DOHH2 (cell line): ENCODE measurements at regions not wholly inside any gene's neighbourhood (a gene's known extent, or its start where the extent isn't known, plus 50 kb on each side); places are given as distances from the start of the nearest gene placed in this dataset.

Experiments used
- H3F3A ChIP-seq: fragments of 200-600 bp; sonication (generic), shearing (Covaris generic); 2 replicates; pipeline ENCODE4 v1.6.0; 2016; ENCODE audit warnings: antibody characterized with exemption, mild to moderate bottlenecking; ENCODE audit not compliant: control insufficient read depth, insufficient read depth
- H3K27ac ChIP-seq: fragments of 200-600 bp; sonication (generic); 2 replicates; pipeline ENCODE4 v1.5.1; 2014; ENCODE audit warnings: low read depth, mild to moderate bottlenecking, low read length, moderate library complexity
- H3K27me3 ChIP-seq: fragments of 200-600 bp; sonication (generic); 2 replicates; pipeline ENCODE4 v1.6.1; 2014; ENCODE audit warnings: mild to moderate bottlenecking, low read length, mixed read lengths; ENCODE audit not compliant: control insufficient read depth
- H3K36me3 ChIP-seq: fragments of 200-600 bp; sonication (generic); 2 replicates; pipeline ENCODE4 v1.6.1; 2014; ENCODE audit warnings: mild to moderate bottlenecking, low read length, moderate library complexity, mixed read lengths; ENCODE audit not compliant: control insufficient read depth
- H3K4me1 ChIP-seq: fragments of 200-600 bp; sonication (generic); 2 replicates; pipeline ENCODE4 v1.6.1; 2014; ENCODE audit warnings: mild to moderate bottlenecking, low read length, mixed read lengths; ENCODE audit not compliant: control insufficient read depth
- H3K4me2 ChIP-seq: fragments of 200-600 bp; sonication (generic); 2 replicates; pipeline ENCODE4 v1.6.0; 2014; ENCODE audit warnings: mild to moderate bottlenecking, low read length, moderate library complexity
- H3K4me3 ChIP-seq: fragments of 200-600 bp; sonication (generic); 2 replicates; pipeline ENCODE4 v1.5.1; 2014; ENCODE audit warnings: mild to moderate bottlenecking, low read length, mixed read lengths
- H3K79me2 ChIP-seq: fragments of 200-600 bp; sonication (generic); 2 replicates; pipeline ENCODE4 v1.6.1; 2014; ENCODE audit warnings: mild to moderate bottlenecking, low read length, mixed read lengths; ENCODE audit not compliant: control insufficient read depth
- H3K9me2 ChIP-seq: fragments of 200-600 bp; sonication (generic); replicated peaks from 2 replicates; pipeline ENCODE4 v1.6.1; 2014; ENCODE audit warnings: mild to moderate bottlenecking, low read length, mixed read lengths; ENCODE audit not compliant: control insufficient read depth
- H3K9me3 ChIP-seq: fragments of 200-600 bp; sonication (generic); 2 replicates; pipeline ENCODE4 v1.6.1; 2014; ENCODE audit warnings: antibody characterized with exemption, low read length, mixed read lengths; ENCODE audit not compliant: control insufficient read depth, insufficient read depth
- H4K20me1 ChIP-seq: fragments of 200-600 bp; sonication (generic); 2 replicates; pipeline ENCODE4 v1.6.0; 2014; ENCODE audit warnings: low read depth, mild to moderate bottlenecking, antibody characterized with exemption, low read length, moderate library complexity; ENCODE audit not compliant: control insufficient read depth, insufficient read depth
- CTCF ChIP-seq: fragments of 200-600 bp; sonication (generic); IDR thresholded peaks from one replicate; pipeline ENCODE4 v1.5.1; 2014; ENCODE audit warnings: antibody characterized with exemption, mild to moderate bottlenecking, low read depth, low read length; ENCODE audit not compliant: poor library complexity, severe bottlenecking
- EZH2phosphoT487 ChIP-seq: fragments of 200-600 bp; sonication (generic); IDR thresholded peaks from 2 replicates; pipeline ENCODE4 v1.6.1; 2017; ENCODE audit warnings: borderline replicate concordance, mild to moderate bottlenecking, antibody characterized with exemption, low read length, moderate library complexity, mixed read lengths

GRCh38 chr9:12163723-12164458 is 529.3 kb upstream of the TYRP1 start:
- Histone ChIP-seq H3F3A (no peaks in the 10 kb centered on the region), H3K9me3 (no peaks in the 10 kb centered on the region), H3K79me2 (no peaks in the 10 kb centered on the region), H3K27me3 (no peaks in the 10 kb centered on the region), H3K4me3 (no peak overlapping the region), H3K4me1 (no peaks in the 10 kb centered on the region), H4K20me1 (no peaks in the 10 kb centered on the region), H3K27ac (no peak overlapping the region), H3K4me2 (no peak overlapping the region), H3K36me3 (no peaks in the 10 kb centered on the region), H3K9me2 (no peaks in the 10 kb centered on the region)
- no peak for TF ChIP-seq CTCF

- no peaks in the 10 kb centered on the region for H3K4me1 ChIP-seq
- TF ChIP-seq CTCF, result no peak
- no peak for TF ChIP-seq EZH2phosphoT487
- H3K4me2 ChIP-seq, result no peak overlapping the region
- H3K27ac ChIP-seq, result no peak overlapping the region
- no peaks in the 10 kb centered on the region for H3K9me3 ChIP-seq
- H3F3A ChIP-seq, result no peaks in the 10 kb centered on the region
- H3K27me3 ChIP-seq, result no peaks in the 10 kb centered on the region
- H3K79me2 ChIP-seq, result no peaks in the 10 kb centered on the region
- H3K36me3 ChIP-seq, result no peaks in the 10 kb centered on the region
- no peaks in the 10 kb centered on the region for H3K9me2 ChIP-seq
- H3K4me3 ChIP-seq, result no peak overlapping the region
- no peaks in the 10 kb centered on the region for H4K20me1 ChIP-seq
Measured at GRCh38 chr9:12166518-12166917, 526.7 kb upstream of the TYRP1 start.

GRCh38 chr9:12170456-12170855 is 522.7 kb upstream of the TYRP1 start:
- Histone ChIP-seq H4K20me1 (no peaks in the 10 kb centered on the region), H3K36me3 (no peaks in the 10 kb centered on the region), H3K27me3 (no peaks in the 10 kb centered on the region), H3K4me3 (no peak overlapping the region), H3K4me2 (no peak overlapping the region), H3K27ac (no peak overlapping the region), H3K9me3 (no peaks in the 10 kb centered on the region), H3K4me1 (no peaks in the 10 kb centered on the region), H3F3A (no peaks in the 10 kb centered on the region), H3K9me2 (no peaks in the 10 kb centered on the region), H3K79me2 (no peaks in the 10 kb centered on the region)
- no peak for TF ChIP-seq EZH2phosphoT487
- TF ChIP-seq CTCF, result no peak
